Left ventricle myocardium inferior (tissue), 1 donor: ENCODE measurements at regions not wholly inside any gene's neighbourhood (a gene's known extent, or its start where the extent isn't known, plus 50 kb on each side); places are given as distances from the start of the nearest gene placed in this dataset.

Source experiments
- DNase-seq: peaks from one replicate; pipeline ENCODE4 v3.0.0-alpha.2; 2020
- H3K27ac ChIP-seq: fragments of 200-600 bp; replicated peaks from 2 replicates; pipeline ENCODE4 v1.8.0; 2021
- H3K27me3 ChIP-seq: fragments of 200-600 bp; 2 replicates; pipeline ENCODE4 v1.8.0; 2021; ENCODE audit warnings: low read depth
- H3K36me3 ChIP-seq: fragments of 200-600 bp; 2 replicates; pipeline ENCODE4 v1.8.0; 2021
- H3K4me1 ChIP-seq: fragments of 200-600 bp; 2 replicates; pipeline ENCODE4 v1.8.0; 2021
- H3K4me3 ChIP-seq: fragments of 200-600 bp; 2 replicates; pipeline ENCODE4 v1.8.0; 2021; ENCODE audit warnings: mild to moderate bottlenecking, moderate library complexity
- H3K9me3 ChIP-seq: fragments of 200-600 bp; replicated peaks from 2 replicates; pipeline ENCODE4 v1.8.0; 2021
- intact Hi-C: fragments of 100-400 bp; cut with micrococcal nuclease; formaldehyde crosslinking; loops from one replicate; pipeline ENCODE4 v1.11.0; 2022
- TF ChIP-seq, protein P1 (sequence below): fragments of 200-600 bp; IDR thresholded peaks from 2 replicates; pipeline ENCODE4 v1.8.0; 2021; ENCODE audit warnings: antibody characterized with exemption, mild to moderate bottlenecking, borderline replicate concordance
- donor health status: DM: no; HTN: yes; CAD: no; lungs with severe emphysema.

DNA sequence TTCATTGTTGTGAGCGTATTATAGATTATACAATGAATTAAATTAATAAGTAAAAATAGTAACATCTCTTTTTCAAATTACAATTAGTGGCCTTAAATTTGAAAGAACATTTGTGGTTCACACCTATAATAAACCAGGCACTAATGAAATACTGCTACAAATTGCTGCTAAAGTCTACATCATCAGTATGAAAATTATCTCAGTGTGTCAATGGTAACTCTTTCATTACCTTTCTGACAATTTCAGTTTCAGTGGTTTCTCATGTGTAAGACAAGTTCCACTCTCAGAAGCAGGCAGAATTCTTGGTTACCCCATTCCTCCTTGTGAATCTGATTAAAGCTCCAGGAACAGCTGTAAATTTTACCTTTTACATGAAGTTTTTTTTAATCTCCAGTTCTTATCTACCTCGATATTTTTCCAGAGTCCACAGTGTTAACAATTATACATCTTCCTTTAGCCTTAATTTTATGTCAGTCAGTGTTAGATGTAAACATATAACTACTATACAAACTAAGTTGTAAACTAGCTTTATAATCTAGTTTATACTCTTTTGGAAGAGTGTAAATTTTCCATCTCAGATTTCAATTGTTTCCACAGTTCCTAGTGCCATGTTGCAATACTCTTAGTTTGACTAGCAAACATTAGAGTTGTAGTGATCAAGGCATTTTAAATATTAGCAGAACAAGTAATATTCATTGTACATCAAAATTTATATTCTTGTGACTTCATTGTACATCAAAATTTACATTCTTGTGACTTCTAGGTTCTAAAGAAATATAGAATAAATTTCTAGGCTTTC lies 1038.4 kb downstream of the EPHA7 start:
- H3K27ac ChIP-seq, result no peak overlapping the region
- TF ChIP-seq, protein P1, sequence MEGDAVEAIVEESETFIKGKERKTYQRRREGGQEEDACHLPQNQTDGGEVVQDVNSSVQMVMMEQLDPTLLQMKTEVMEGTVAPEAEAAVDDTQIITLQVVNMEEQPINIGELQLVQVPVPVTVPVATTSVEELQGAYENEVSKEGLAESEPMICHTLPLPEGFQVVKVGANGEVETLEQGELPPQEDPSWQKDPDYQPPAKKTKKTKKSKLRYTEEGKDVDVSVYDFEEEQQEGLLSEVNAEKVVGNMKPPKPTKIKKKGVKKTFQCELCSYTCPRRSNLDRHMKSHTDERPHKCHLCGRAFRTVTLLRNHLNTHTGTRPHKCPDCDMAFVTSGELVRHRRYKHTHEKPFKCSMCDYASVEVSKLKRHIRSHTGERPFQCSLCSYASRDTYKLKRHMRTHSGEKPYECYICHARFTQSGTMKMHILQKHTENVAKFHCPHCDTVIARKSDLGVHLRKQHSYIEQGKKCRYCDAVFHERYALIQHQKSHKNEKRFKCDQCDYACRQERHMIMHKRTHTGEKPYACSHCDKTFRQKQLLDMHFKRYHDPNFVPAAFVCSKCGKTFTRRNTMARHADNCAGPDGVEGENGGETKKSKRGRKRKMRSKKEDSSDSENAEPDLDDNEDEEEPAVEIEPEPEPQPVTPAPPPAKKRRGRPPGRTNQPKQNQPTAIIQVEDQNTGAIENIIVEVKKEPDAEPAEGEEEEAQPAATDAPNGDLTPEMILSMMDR, result no peak
- no peaks in the 10 kb centered on the region for H3K4me1 ChIP-seq
- intact Hi-C loops, result no loop called here
- H3K4me3 ChIP-seq, result no peak overlapping the region
- no peaks in the 10 kb centered on the region for H3K27me3 ChIP-seq
- H3K9me3 ChIP-seq, result no peaks in the 10 kb centered on the region
- DNase-seq, result no peak
- no peaks in the 10 kb centered on the region for H3K36me3 ChIP-seq

DNA sequence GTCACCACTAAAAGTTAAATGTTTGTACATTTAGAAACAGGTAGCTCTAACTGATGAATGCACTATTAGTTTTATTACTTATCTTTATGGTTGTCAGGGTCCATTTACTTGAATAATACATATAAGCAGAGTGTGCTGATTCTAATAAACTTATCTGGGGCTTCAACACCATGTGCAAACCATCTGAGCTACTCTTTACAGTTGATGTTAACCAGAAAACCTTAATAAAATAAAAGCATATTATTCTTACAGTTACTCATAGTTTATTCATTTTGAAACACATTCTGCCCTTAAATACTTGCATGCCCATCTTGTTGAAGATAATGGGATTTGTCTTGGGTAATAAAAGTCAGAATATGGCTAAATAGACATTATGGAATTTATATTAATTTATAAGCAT lies 1042.2 kb downstream of the EPHA7 start:
- Histone ChIP-seq H3K36me3 (no peaks in the 10 kb centered on the region), H3K9me3 (no peaks in the 10 kb centered on the region), H3K4me1 (no peaks in the 10 kb centered on the region), H3K27me3 (no peaks in the 10 kb centered on the region), H3K4me3 (no peak overlapping the region), H3K27ac (no peak overlapping the region)
- TF ChIP-seq, protein P1, result no peak
- intact Hi-C loops, result no loop called here
- no peak for DNase-seq

DNA sequence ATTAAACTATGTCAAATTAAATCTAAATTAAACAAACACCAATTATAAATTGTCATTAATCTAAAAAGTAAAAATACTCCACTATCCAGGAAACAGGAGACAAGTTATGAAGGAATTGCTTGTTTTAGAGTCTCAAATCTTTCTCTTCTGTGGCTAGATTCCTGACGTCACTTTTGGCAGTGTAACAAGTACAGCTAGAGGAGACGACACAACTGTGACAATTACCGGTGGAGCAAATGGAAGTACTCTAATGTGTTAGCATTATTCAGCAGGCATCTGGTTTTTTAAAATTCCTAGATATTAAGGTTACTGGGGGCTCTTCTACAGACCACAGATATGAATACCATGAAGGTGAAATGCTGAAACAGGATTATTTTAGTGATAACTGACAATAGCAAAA lies 1042.7 kb downstream of the EPHA7 start:
- no peak overlapping the region for H3K4me3 ChIP-seq
- H3K27ac ChIP-seq, result no peak overlapping the region
- intact Hi-C loops, result no loop called here
- no peaks in the 10 kb centered on the region for H3K36me3 ChIP-seq
- H3K4me1 ChIP-seq, result no peaks in the 10 kb centered on the region
- TF ChIP-seq, protein P1, result no peak
- no peaks in the 10 kb centered on the region for H3K27me3 ChIP-seq
- H3K9me3 ChIP-seq, result no peaks in the 10 kb centered on the region
- no peak for DNase-seq

DNA sequence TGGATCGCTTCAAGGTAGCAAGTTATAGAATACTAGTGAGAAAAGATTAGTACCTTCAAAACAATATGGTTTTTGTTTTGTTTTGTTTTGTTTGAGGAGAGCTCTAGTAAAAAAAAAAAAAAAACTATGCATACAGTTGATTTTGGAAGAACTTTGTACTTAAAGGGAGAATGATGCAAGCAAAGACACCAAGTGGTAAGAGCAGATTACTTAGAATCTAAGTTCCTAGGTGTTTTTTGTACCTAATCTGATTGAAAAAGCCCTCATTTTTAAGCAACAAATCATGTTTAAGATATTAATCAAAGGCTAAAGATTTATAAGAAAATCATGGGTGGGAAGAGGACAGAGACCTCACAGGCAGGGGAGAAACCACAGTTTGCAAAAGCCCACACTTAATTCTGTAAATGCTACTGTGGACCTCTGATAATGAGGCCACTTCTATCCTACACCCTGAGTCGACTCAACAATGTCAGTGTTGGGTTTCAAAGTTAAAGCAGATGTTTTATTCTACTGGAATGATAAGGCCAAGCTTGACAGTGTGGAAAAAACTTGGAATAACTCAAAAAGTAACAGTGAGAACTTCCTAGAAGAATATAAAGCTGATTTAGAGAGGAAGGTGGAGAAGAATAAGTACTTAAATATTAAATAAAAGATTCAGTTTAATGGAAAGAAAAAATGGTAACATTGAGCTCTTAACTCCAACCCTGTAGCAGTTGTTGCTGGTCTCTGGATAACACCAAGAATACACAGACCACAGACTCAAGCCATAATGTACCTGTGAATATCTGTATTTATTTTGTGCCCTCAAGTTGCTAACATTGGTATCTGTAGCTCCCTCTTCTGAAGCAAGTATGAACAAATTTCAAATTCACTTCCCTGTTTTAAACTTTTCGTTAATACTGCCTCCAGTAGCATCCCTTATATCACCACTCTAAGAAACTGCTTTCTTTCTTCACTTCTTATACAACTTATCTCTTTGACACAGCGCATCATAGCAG lies 1047.8 kb downstream of the EPHA7 start:
- Histone ChIP-seq H3K27ac (no peak overlapping the region), H3K4me1 (no peaks in the 10 kb centered on the region), H3K4me3 (no peak overlapping the region), H3K27me3 (no peaks in the 10 kb centered on the region), H3K9me3 (no peaks in the 10 kb centered on the region), H3K36me3 (no peaks in the 10 kb centered on the region)
- TF ChIP-seq, protein P1, result no peak
- intact Hi-C loops, result no loop called here
- no peak for DNase-seq

DNA sequence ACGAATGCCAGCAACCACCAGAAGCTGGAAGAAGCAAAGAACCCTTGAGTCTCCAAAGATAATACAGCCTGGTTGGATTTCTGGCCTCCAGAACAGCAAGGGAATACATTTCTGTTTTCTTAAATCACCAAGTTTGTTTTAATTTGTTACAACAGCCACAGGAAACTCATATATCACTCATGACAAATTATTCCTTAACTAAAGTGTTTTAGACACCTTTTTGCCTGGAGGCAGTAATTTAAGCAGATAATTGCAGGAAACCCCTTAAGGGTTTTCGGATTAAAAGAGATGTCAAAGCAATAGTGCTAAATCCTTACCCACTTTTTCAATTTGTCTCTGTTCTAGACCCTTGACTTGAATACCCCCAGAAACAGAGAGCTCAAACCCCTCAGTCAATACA lies 1050.0 kb downstream of the EPHA7 start:
- DNase-seq, result no peak
- H3K36me3 ChIP-seq, result no peaks in the 10 kb centered on the region
- no peaks in the 10 kb centered on the region for H3K4me1 ChIP-seq
- TF ChIP-seq, protein P1, result no peak
- H3K4me3 ChIP-seq, result no peak overlapping the region
- intact Hi-C loops, result no loop called here
- no peaks in the 10 kb centered on the region for H3K27me3 ChIP-seq
- H3K27ac ChIP-seq, result no peak overlapping the region
- no peaks in the 10 kb centered on the region for H3K9me3 ChIP-seq
